CD4-positive, CD25-positive, alpha-beta regulatory T cell (primary cell): ENCODE measurements at regions not wholly inside any gene's neighbourhood (a gene's known extent, or its start where the extent isn't known, plus 50 kb on each side); places are given as distances from the start of the nearest gene placed in this dataset.
"Not testable (repeated sequence)": the region's sequence is repeated elsewhere in the genome, so short reads cannot be mapped to it uniquely, and the experiment has no call there.

Experiments used
- ATAC-seq, 2 donors: fragments of 150-1000 bp; cut with Tn5 transposase; one replicate each; pipeline ENCODE4 v1.10.0; 2021; ENCODE audit warnings: low read depth in 2 of 2, moderate number of reproducible peaks in 2 of 2, moderate library complexity in 1 of 2
- DNase-seq, 3 donors: peaks; one replicate each; pipeline versions ENCODE4 v3.0.0 to v3.0.0-alpha.2; 2012 to 2022; ENCODE audit warnings: mixed read lengths in 1 of 3
- H3K27ac ChIP-seq: one replicate; pipeline ENCODE4 v1.7.0; 2013; ENCODE audit warnings: mild to moderate bottlenecking, low read length; ENCODE audit not compliant: insufficient read depth, poor library complexity, severe bottlenecking
- H3K27me3 ChIP-seq: one replicate; pipeline ENCODE4 v1.7.0; 2013; ENCODE audit warnings: low read length; ENCODE audit not compliant: control insufficient read depth, insufficient read depth
- H3K36me3 ChIP-seq: one replicate; pipeline ENCODE4 v1.7.0; 2013; ENCODE audit warnings: mild to moderate bottlenecking, low read length, moderate library complexity; ENCODE audit not compliant: control insufficient read depth, insufficient read depth
- H3K4me1 ChIP-seq: 2 replicates; pipeline ENCODE4 v1.7.0; 2013; ENCODE audit warnings: mild to moderate bottlenecking, low read length; ENCODE audit not compliant: insufficient read depth, control insufficient read depth, poor library complexity, severe bottlenecking
- H3K4me3 ChIP-seq: one replicate; pipeline ENCODE4 v1.7.0; 2013; ENCODE audit warnings: low read depth, mild to moderate bottlenecking, low read length, moderate library complexity
- H3K9me3 ChIP-seq, 2 experiments: 1 replicate in 1 of 2; 2 replicates in 1 of 2; pipeline ENCODE4 v1.7.0; 2013; ENCODE audit warnings: low read length in 2 of 2, mild to moderate bottlenecking in 1 of 2, moderate library complexity in 1 of 2; ENCODE audit not compliant: control insufficient read depth in 2 of 2
- H3K27ac Mint-ChIP-seq, 3 donors: one replicate each; pipeline ENCODE4 v1.8.0; 2020 to 2022; ENCODE audit warnings: mild to moderate bottlenecking in 3 of 3, mixed read lengths in 3 of 3, moderate library complexity in 2 of 3
- H3K27me3 Mint-ChIP-seq: one replicate; pipeline ENCODE4 v1.8.0; 2022; ENCODE audit warnings: mild to moderate bottlenecking, mixed read lengths
- H3K36me3 Mint-ChIP-seq: one replicate; pipeline ENCODE4 v1.8.0; 2020; ENCODE audit warnings: mixed read lengths
- H3K4me1 Mint-ChIP-seq, 4 donors: one replicate each; pipeline ENCODE4 v1.8.0; 2020 to 2022; ENCODE audit warnings: mixed read lengths in 4 of 4, mild to moderate bottlenecking in 1 of 4
- H3K4me3 Mint-ChIP-seq, 4 donors: one replicate each; pipeline ENCODE4 v1.8.0; 2020 to 2022; ENCODE audit warnings: mild to moderate bottlenecking in 4 of 4, mixed read lengths in 4 of 4, moderate library complexity in 3 of 4
- H3K9me3 Mint-ChIP-seq, 7 donors: one replicate each; pipeline ENCODE4 v1.8.0; 2020 to 2022; ENCODE audit warnings: mixed read lengths in 7 of 7, mild to moderate bottlenecking in 3 of 7, moderate library complexity in 2 of 7

- Mint-ChIP-seq H3K27ac (no peak overlapping the region), H3K36me3 (no peaks in the 10 kb centered on the region), H3K9me3 (peaks cover 0 to 11% (median 3%) of the 10 kb centered on the region in 7 donors), H3K4me3 (no peak overlapping the region), H3K4me1 (no peaks in the 10 kb centered on the region), H3K27me3 (no peaks in the 10 kb centered on the region)
- Histone ChIP-seq H3K4me1 (no peaks in the 10 kb centered on the region), H3K4me3 (no peak overlapping the region), H3K27ac (no peak overlapping the region), H3K36me3 (no peaks in the 10 kb centered on the region), H3K9me3 (no peaks in the 10 kb centered on the region), H3K27me3 (no peaks in the 10 kb centered on the region)
- DNase-seq = no peak
- no peak for ATAC-seq
Measured at GRCh38 chr1:104646233-104646632, 896.5 kb downstream of the AMY1C start.

GRCh38 chr1:104648269-104648691, 898.6 kb downstream of the AMY1C start:
- peaks cover 0 to 8% (median 2%) of the 10 kb centered on the region in 7 donors for H3K9me3 Mint-ChIP-seq
- Histone ChIP-seq H3K4me1 (no peaks in the 10 kb centered on the region), H3K9me3 (no peaks in the 10 kb centered on the region), H3K27me3 (no peaks in the 10 kb centered on the region), H3K27ac (no peak overlapping the region), H3K4me3 (no peak overlapping the region), H3K36me3 (no peaks in the 10 kb centered on the region)
- no peak for ATAC-seq
- DNase-seq = peak in 1 of 3 donors; percentile 0
- no peaks in the 10 kb centered on the region for H3K4me1 Mint-ChIP-seq
- no peaks in the 10 kb centered on the region for H3K36me3 Mint-ChIP-seq
- H3K4me3 Mint-ChIP-seq = no peak overlapping the region
- no peak overlapping the region for H3K27ac Mint-ChIP-seq
- no peaks in the 10 kb centered on the region for H3K27me3 Mint-ChIP-seq

- not testable (repeated sequence) for H3K4me1 ChIP-seq, H3K27ac ChIP-seq, DNase-seq, ATAC-seq, H3K27me3 Mint-ChIP-seq, H3K27ac Mint-ChIP-seq, H3K36me3 Mint-ChIP-seq, H3K4me3 Mint-ChIP-seq, H3K4me3 ChIP-seq, H3K9me3 ChIP-seq, H3K4me1 Mint-ChIP-seq, H3K36me3 ChIP-seq, H3K27me3 ChIP-seq
- H3K9me3 Mint-ChIP-seq = peaks cover 0 to 24% (median 4%) of the 10 kb centered on the region in 7 donors
Measured at GRCh38 chr1:104664374-104664773, 914.7 kb downstream of the AMY1C start.

GRCh38 chr1:104665300-104665699, 915.6 kb downstream of the AMY1C start:
- H3K9me3 ChIP-seq = no peaks in the 10 kb centered on the region

GRCh38 chr1:104671684-104672353, 922.1 kb downstream of the AMY1C start:
- H3K27ac Mint-ChIP-seq = no peak overlapping the region
- no peak overlapping the region for H3K27ac ChIP-seq
- H3K4me3 ChIP-seq = no peak overlapping the region
- H3K4me1 ChIP-seq = no peaks in the 10 kb centered on the region
- H3K4me1 Mint-ChIP-seq = no peaks in the 10 kb centered on the region
- H3K27me3 Mint-ChIP-seq = no peaks in the 10 kb centered on the region
- peaks cover 0 to 17% (median 9%) of the 10 kb centered on the region in 7 donors for H3K9me3 Mint-ChIP-seq
- no peaks in the 10 kb centered on the region for H3K9me3 ChIP-seq
- no peaks in the 10 kb centered on the region for H3K36me3 Mint-ChIP-seq
- H3K27me3 ChIP-seq = no peaks in the 10 kb centered on the region
- ATAC-seq (no peak), DNase-seq (no peak)
- no peaks in the 10 kb centered on the region for H3K36me3 ChIP-seq
- H3K4me3 Mint-ChIP-seq = no peak overlapping the region

More at GRCh38 chr1:104665300-104665699, 915.6 kb downstream of the AMY1C start:
- Histone ChIP-seq H3K36me3 (no peaks in the 10 kb centered on the region), H3K27ac (no peak overlapping the region), H3K4me3 (no peak overlapping the region), H3K4me1 (no peaks in the 10 kb centered on the region), H3K27me3 (no peaks in the 10 kb centered on the region)
- Mint-ChIP-seq H3K4me3 (no peak overlapping the region), H3K4me1 (no peaks in the 10 kb centered on the region), H3K9me3 (peaks cover 0 to 27% (median 4%) of the 10 kb centered on the region in 7 donors), H3K36me3 (no peaks in the 10 kb centered on the region), H3K27me3 (no peaks in the 10 kb centered on the region), H3K27ac (no peak overlapping the region)
- ATAC-seq = no peak
- no peak for DNase-seq

GRCh38 chr1:104699433-104699832, 949.7 kb downstream of the AMY1C start:
- H3K27me3 Mint-ChIP-seq = no peaks in the 10 kb centered on the region
- no peak overlapping the region for H3K27ac Mint-ChIP-seq
- H3K27ac ChIP-seq = no peak overlapping the region
- H3K4me1 ChIP-seq = no peaks in the 10 kb centered on the region
- H3K4me3 ChIP-seq = no peak overlapping the region
- peaks cover 0 to 5% of the 10 kb centered on the region in 2 experiments for H3K9me3 ChIP-seq
- H3K9me3 Mint-ChIP-seq = peaks cover 4 to 37% (median 12%) of the 10 kb centered on the region in 7 donors
- no peaks in the 10 kb centered on the region for H3K36me3 ChIP-seq
- DNase-seq = no peak
- no peaks in the 10 kb centered on the region for H3K4me1 Mint-ChIP-seq
- ATAC-seq = no peak
- H3K27me3 ChIP-seq = no peaks in the 10 kb centered on the region
- no peaks in the 10 kb centered on the region for H3K36me3 Mint-ChIP-seq
- no peak overlapping the region for H3K4me3 Mint-ChIP-seq

GRCh38 chr1:104702731-104703130, 953.0 kb downstream of the AMY1C start:
- Mint-ChIP-seq H3K27ac (no peak overlapping the region), H3K27me3 (no peaks in the 10 kb centered on the region), H3K4me3 (no peak overlapping the region), H3K9me3 (peaks cover 1 to 14% (median 8%) of the 10 kb centered on the region in 7 donors), H3K36me3 (no peaks in the 10 kb centered on the region), H3K4me1 (no peaks in the 10 kb centered on the region)
- no peaks in the 10 kb centered on the region for H3K9me3 ChIP-seq
- ATAC-seq (no peak), DNase-seq (no peak)
- no peak overlapping the region for H3K27ac ChIP-seq
- no peaks in the 10 kb centered on the region for H3K36me3 ChIP-seq
- no peak overlapping the region for H3K4me3 ChIP-seq
- no peaks in the 10 kb centered on the region for H3K27me3 ChIP-seq
- no peaks in the 10 kb centered on the region for H3K4me1 ChIP-seq

GRCh38 chr1:104706631-104707147, 957.0 kb downstream of the AMY1C start:
- peak in 1 of 3 donors; percentile 9 for DNase-seq
- no peaks in the 10 kb centered on the region for H3K36me3 Mint-ChIP-seq
- Histone ChIP-seq H3K4me3 (no peak overlapping the region), H3K9me3 (peaks cover 0 to 2% of the 10 kb centered on the region in 2 experiments), H3K27ac (no peak overlapping the region), H3K27me3 (no peaks in the 10 kb centered on the region), H3K4me1 (no peaks in the 10 kb centered on the region), H3K36me3 (no peaks in the 10 kb centered on the region)
- no peaks in the 10 kb centered on the region for H3K27me3 Mint-ChIP-seq
- no peak for ATAC-seq
- peaks cover 4 to 19% (median 8%) of the 10 kb centered on the region in 7 donors for H3K9me3 Mint-ChIP-seq
- no peaks in the 10 kb centered on the region for H3K4me1 Mint-ChIP-seq
- no peak overlapping the region for H3K4me3 Mint-ChIP-seq
- no peak overlapping the region for H3K27ac Mint-ChIP-seq
